ENCODE measurements at regions not wholly inside any gene's neighbourhood (a gene's known extent, or its start where the extent isn't known, plus 50 kb on each side); places are given as distances from the start of the nearest gene placed in this dataset.

- DNase-seq, result no peak
These were observed 92.9 kb downstream of the TXNL1 start for GRCh38 chr18:56545464-56545863.

GRCh38 chr18:56542476-56542875, 95.9 kb downstream of the TXNL1 start:
- DNase-seq, result no peak

GRCh38 chr18:56541793-56542192, 96.6 kb downstream of the TXNL1 start:
- no peak for DNase-seq

GRCh38 chr18:56541340-56541739, 97.1 kb downstream of the TXNL1 start:
- no peak for DNase-seq

GRCh38 chr18:56538746-56539145, 99.6 kb downstream of the TXNL1 start:
- DNase-seq, result no peak

- DNase-seq, result peak; percentile 46
These were observed 106.1 kb downstream of the TXNL1 start for GRCh38 chr18:56532176-56532840.

GRCh38 chr18:56522816-56523215, 115.6 kb downstream of the TXNL1 start:
- DNase-seq, result no peak

GRCh38 chr18:56521263-56521662, 117.1 kb downstream of the TXNL1 start:
- peak; percentile 41 for DNase-seq

GRCh38 chr18:56517761-56518160, 120.6 kb downstream of the TXNL1 start:
- DNase-seq, result no peak

GRCh38 chr18:56517196-56517595, 121.2 kb downstream of the TXNL1 start:
- no peak for DNase-seq

- DNase-seq, result peak; percentile 80
These were observed 121.6 kb downstream of the TXNL1 start for GRCh38 chr18:56516789-56517188.

GRCh38 chr18:56515522-56515921, 122.9 kb downstream of the TXNL1 start:
- DNase-seq, result no peak

- no peak for DNase-seq
These were observed 126.4 kb downstream of the TXNL1 start for GRCh38 chr18:56511996-56512395.

- DNase-seq, result no peak
These were observed 128.3 kb downstream of the TXNL1 start for GRCh38 chr18:56510108-56510507.

GRCh38 chr18:56509656-56510055, 128.7 kb downstream of the TXNL1 start:
- peak; percentile 84 for DNase-seq

GRCh38 chr18:56508370-56509036, 129.9 kb downstream of the TXNL1 start:
- no peak for DNase-seq

- no peak for DNase-seq
These were observed 132.4 kb downstream of the TXNL1 start for GRCh38 chr18:56505971-56506370.

- no peak for DNase-seq
These were observed 133.1 kb downstream of the TXNL1 start for GRCh38 chr18:56505293-56505692.

- no peak for DNase-seq
These were observed 136.5 kb downstream of the TXNL1 start for GRCh38 chr18:56501896-56502295.

GRCh38 chr18:56495884-56496283, 142.5 kb downstream of the TXNL1 start:
- DNase-seq, result no peak

GRCh38 chr18:56493531-56493930, 144.9 kb downstream of the TXNL1 start:
- no peak for DNase-seq

GRCh38 chr18:56492136-56492535, 146.3 kb downstream of the TXNL1 start:
- no peak for DNase-seq

- DNase-seq, result no peak
These were observed 147.4 kb downstream of the TXNL1 start for GRCh38 chr18:56490942-56491341.

- no peak for DNase-seq
These were observed 148.5 kb downstream of the TXNL1 start for GRCh38 chr18:56489893-56490292.

GRCh38 chr18:56488739-56489138, 149.7 kb downstream of the TXNL1 start:
- DNase-seq, result no peak

Data from NCI-H69 (cell line).